Renal pelvis (tissue), 1 donor: ENCODE measurements at regions not wholly inside any gene's neighbourhood (a gene's known extent, or its start where the extent isn't known, plus 50 kb on each side); places are given as distances from the start of the nearest gene placed in this dataset.

Experiments
- DNase-seq: peaks from one replicate; pipeline ENCODE4 v3.0.0-alpha.2; 2013

GRCh38 chr6:167774881-167775280 is 51.8 kb upstream of the AFDN start:
- no peak for DNase-seq

- no peak for DNase-seq
Measured at GRCh38 chr6:167776906-167777627, 49.6 kb upstream of the AFDN start.
